MM.1S (cell line): ENCODE measurements at regions not wholly inside any gene's neighbourhood (a gene's known extent, or its start where the extent isn't known, plus 50 kb on each side); places are given as distances from the start of the nearest gene placed in this dataset.

Source experiments
- CTCF ChIP-seq: fragments of 300-600 bp; sonication (generic); IDR thresholded peaks from 2 replicates; pipeline ENCODE4 v1.5.1; 2016; ENCODE audit warnings: antibody characterized with exemption, low read length, mixed read lengths
- EZH2 ChIP-seq: fragments of 300-600 bp; sonication (generic); optimal IDR thresholded peaks from 2 replicates; pipeline ENCODE3; 2017; ENCODE audit warnings: low read depth, mild to moderate bottlenecking, antibody characterized with exemption, low read length, mixed read lengths

- TF ChIP-seq CTCF = no peak
- no peak for TF ChIP-seq EZH2
Measured at GRCh38 chr2:196268025-196268424, 96.6 kb upstream of the STK17B start.
